Kasumi-1 (cell line): ENCODE measurements at regions not wholly inside any gene's neighbourhood (a gene's known extent, or its start where the extent isn't known, plus 50 kb on each side); places are given as distances from the start of the nearest gene placed in this dataset.
"Not testable (repeated sequence)": the region's sequence is repeated elsewhere in the genome, so short reads cannot be mapped to it uniquely, and the experiment has no call there.

Experiments
- DNase-seq, 2 experiments: peaks; one replicate each; lab custom pipeline; 2025; lab: John Stamatoyannopoulos, UW

DNA sequence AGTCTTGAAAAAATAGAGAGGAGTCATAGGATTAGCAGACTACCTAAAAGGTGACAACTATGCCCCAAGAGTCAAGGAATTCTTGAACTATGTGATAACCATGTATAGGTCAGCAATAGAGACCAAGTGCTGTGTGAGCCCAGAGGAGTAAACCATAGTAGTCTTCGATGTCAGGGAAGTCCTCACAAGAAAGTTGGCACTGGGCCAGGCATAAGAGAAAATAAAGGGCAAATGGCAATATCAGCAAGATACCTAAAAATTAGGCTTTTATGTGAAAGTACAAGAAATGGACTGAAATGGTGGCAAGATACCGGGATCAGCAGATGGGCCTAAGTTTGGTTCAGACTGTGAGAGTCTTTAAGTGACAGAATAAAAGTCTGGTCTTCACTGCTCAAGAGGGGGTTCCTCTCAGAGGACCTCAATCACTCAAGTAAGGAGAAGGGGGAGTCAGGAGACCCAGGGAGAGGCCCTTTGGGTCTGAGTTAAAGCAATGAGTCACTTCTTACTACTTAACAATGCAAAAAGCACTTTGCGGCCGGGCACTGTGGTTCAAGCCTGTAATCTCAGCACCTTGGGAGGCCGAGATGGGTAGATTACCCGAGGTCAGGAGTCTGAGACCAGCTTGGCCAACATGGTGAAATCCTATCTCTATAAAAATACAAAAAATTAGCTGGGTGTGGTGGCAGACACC is 95.0 kb downstream of the TEX35 start:
- no peak for DNase-seq

DNA sequence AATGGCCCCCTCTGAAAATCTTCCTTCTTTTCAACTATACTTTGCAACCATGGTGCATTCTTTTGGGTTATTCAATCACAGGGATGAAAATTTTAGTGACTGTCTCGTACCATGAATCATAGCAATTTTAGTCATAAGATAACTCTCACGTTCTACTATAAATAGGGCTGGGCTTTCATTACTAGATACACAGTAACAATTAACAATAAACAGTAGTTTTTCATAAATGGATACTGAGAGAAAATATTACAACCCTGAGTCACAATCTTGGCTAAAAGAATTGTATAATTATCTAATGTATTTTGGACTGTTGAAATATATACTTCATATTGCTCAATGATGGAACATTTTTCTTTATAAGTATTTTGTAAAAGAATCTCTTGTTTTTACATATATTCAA is 96.1 kb downstream of the TEX35 start:
- DNase-seq, result no peak

DNA sequence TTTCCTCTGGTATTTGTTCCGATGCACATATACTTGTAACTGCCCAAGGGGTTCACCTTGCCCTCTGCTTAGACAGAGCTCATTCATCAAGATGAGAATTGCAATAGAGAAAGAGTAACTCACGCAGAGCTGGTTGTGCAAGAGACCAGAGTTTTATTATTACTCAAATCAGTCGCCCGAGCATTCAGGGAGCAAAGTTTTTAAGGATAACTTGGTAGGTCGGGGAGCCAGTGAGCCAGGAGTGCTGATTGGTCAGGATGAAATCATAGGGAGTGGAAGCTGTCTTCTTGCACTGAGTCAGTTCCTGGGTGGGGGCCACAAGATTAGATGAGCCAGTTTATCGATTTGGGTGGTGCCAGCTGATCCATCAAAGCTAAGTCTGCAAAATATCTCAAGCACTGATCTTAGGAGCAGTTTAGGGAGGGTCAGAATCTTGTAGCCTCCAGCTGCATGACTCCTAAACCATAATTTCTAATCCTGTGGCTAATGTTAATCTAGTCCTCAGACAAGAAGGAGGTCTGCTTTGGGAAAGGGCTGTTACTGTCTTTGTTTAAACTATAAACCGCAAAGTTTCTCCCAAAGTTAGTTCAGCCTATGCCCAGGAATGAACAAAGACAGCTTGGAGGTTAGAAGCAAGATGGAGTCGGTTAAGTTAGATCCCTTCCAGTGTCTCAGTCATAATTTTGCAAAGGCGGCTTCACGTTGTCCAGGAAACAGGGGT is 97.9 kb downstream of the TEX35 start:
- not testable (repeated sequence) for DNase-seq

DNA sequence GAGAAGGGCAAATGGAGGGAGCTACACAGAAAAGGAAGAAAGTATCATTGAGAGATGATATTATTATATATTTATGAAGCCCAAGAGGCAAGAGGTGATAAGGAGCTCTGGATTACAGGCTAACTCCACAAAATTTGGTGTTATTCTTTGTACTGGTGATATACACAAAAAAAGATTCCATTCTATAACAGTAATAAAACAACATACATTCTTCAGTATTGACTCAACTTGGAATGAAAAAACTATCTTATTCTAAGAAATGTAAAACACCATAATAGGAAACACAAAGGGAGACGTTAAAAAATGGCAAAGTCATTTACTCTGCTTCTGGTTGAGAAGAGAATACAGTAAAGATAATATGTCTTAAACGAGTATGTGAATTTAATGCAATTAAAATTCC is 99.4 kb downstream of the TEX35 start:
- DNase-seq, result no peak

DNA sequence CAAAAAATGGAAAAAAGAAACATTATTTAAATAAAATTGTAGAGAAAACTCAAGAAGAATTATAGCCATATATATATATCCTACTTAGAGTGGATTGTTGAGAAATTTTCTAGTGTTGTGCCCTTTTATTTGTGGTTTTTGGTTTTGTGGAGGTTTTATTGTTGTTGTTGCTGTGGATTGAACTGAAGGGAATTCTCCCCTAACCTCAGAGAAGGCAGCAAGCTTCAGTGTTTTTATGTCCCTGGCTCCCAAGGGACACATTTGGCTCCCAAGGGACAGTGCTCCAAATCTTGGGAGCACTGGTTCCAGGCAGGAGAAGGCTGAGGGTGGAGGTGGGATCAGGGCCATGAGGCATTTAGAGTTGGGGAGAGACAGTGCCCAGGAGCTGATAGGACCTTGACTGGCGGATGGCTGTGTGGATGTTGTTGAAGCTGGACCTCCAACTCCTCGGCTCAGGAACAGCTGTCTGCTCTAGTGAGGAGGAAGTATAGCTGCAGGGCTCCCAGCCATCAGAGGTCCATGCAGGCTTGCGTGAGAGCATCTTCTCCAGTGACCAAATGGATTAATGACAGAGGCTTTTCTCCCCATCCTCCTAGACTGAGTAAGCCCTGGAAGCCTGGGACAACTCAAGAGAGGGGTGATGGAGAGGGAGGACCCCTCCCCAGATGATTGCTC is 100.5 kb downstream of the TEX35 start:
- no peak for DNase-seq

DNA sequence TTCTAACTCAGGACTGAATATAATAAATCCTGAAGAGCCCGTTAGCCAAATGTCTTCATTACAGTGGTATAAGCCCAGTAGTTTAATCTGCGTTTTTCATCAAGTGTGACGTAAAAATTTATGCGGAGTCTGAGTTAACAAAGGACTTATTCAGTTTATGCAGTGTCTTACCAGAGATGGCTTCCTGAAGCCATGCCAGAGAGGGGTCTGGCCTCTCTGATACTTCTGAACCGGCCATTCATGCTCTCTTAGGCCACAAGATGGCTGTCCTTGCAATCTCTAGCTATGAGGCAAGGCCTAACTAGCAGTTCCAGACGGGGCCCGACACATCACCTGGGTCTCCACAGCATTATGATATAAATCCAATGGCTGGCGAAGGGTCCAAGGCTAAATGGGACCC is 101.4 kb downstream of the TEX35 start:
- DNase-seq, result no peak

DNA sequence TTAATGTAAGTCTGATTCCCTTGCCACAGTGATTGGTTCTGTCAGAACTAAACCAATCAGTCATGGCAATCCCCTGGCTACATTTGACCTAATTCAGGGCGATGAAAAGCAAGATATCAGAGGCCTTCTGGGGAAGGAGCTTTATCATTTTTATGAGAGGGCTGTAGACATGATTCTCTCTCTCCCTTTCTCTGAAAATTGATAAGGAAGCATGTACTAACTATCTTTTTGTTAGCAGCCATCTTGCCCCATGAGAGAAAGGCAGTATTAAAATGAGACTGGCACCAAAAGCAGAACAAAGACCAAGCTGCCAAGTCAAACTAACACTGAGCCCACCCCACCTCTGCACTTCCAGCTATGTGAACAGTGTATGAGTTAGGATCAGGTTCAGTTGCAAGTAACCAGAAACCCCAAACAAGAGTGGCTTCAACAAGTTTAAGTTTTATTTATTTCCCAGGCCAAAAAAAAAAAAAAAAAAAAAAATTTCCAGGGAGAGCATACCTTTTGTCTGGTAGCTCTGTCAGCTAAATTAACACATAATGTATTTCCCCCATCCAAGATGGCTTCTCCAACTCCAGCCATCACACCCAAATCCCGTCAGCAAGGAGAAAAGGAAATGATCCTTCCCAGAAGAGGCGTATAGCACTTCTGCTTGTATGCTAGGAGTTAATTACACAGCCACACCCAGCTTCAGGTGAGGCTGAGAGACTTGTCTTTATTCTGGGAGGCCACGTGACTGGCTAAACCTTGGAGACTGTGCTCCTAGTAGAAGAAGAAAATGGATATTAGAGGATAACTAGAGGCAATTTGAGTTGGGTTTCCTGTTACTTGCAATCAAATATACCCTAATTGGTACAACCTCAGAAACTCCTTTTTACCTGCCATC is 105.8 kb upstream of the RALGPS2 start:
- DNase-seq, result no peak

DNA sequence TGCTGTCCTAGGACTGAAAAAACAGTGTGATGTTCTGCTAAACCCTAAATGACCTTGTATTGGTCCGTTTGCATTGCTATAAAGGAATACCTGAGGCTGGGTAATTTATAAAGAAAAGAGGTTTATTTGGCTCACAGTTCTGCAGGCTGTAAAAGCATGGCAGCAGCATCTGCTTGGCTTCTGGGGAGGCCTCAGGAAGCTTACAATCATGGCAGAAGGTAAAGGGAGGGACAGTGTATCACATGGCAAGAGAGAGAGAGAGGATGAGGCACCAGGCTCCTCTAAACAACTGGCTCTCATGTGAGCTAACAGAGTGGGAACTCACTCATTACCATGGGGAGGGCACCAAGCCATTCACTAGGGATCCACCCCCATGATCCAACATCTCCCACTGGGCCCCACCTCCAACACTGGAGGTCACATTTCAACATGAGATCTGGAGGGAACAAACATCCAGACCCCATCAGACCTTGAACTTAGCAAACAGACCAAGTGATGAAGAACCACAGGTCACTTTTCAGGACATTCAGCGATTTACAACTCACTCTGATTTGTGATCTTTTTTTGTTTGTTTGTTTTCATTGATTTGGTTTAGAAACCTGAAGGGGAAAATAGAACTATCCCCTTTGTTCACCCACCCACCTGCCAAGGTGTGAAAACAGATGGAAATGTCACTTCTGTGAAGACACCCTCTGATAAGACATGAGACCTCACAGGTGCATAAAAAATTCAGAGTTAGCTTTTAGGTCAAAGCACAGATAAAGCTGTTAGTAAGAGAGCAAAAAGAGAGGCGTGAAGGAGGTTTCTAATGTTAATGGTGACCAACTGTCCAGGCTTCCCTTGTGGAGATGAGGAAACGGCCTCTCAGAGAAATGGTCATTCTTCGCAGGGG is 104.2 kb upstream of the RALGPS2 start:
- DNase-seq, result no peak

DNA sequence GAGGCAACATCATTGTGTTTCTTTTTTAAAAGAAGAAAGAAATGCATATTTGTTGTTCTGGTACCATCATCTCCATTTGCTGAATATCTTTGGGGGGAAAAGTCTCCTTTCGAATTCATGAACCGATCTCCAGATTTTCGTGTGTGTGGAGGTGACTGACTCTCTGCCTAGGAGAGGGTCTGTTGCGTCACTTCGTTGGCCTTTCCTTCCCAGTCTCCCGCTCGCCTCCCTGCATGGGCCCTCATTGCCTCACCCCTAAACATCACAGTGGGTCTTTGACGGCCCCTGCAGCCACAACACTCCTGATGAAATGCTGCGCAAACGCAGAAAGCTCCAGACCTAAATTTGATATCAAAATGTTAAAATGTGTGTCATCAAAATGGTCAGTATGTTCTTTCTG is 103.2 kb upstream of the RALGPS2 start:
- no peak for DNase-seq

DNA sequence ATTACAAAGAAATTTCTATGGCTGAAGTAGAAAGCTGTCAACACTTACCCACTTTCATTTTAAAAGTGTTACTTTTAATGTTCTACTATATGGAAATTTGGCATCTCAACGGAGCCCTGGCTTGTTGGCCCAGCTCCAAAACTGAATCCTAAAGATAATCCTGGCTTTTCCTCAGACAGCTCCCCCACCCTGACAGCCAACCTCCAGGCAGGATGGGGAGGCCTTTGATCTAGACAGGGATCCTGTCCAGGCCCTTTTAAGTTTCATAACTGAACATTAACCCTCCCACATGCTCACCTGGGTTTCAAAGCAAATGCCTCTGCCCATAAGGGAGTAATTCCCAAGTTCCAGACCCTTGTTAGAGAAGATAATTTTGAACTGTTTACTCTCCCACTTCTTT is 99.3 kb upstream of the RALGPS2 start:
- DNase-seq, result no peak

DNA sequence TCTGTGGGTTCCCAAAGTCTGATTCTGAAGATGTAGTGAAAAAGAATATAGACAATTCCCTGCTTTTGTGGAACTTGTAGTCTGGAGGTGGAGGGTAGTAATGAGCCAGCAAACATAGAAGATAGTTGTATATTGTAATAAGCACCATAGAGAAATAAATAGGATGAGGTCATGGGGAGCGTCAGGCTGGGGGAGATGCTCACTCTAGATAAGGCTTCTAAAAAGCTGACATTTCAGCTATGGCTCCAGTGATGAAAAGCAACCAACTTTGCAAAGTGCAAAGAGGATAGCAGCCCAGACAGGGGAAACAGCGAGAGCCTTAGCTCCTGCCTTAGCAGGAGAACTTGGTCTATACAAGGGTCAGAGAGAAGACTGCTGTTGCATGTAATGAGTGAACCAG is 98.0 kb upstream of the RALGPS2 start:
- DNase-seq, result no peak

DNA sequence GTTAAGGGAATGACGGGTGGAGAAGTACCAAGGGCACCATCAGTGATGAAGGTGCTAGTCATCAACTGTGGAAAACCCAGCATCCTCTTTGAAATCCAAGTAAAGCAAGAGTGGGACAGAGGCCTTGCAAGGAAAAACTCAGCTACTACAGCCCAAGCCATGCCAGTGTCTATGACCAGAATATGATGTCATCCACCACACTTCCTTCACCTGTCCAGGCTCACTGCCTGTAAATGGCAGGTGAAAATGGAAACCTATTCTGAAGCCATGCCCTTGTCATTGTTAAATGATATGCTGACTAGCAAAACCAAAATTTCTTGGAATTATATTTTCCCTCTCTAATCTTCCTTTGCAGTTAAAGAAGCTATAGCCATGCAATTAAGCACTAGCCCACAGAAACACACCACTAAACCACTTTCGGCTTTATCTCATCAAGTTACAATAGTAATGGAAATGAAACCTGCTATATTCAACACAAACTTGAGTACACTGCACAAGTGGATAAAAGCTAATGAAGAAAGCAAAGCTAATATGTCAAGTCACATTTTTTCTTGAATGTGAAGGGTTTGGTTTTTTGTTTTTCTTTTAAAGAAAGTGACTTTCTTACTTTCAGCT is 96.3 kb upstream of the RALGPS2 start:
- DNase-seq, result no peak

DNA sequence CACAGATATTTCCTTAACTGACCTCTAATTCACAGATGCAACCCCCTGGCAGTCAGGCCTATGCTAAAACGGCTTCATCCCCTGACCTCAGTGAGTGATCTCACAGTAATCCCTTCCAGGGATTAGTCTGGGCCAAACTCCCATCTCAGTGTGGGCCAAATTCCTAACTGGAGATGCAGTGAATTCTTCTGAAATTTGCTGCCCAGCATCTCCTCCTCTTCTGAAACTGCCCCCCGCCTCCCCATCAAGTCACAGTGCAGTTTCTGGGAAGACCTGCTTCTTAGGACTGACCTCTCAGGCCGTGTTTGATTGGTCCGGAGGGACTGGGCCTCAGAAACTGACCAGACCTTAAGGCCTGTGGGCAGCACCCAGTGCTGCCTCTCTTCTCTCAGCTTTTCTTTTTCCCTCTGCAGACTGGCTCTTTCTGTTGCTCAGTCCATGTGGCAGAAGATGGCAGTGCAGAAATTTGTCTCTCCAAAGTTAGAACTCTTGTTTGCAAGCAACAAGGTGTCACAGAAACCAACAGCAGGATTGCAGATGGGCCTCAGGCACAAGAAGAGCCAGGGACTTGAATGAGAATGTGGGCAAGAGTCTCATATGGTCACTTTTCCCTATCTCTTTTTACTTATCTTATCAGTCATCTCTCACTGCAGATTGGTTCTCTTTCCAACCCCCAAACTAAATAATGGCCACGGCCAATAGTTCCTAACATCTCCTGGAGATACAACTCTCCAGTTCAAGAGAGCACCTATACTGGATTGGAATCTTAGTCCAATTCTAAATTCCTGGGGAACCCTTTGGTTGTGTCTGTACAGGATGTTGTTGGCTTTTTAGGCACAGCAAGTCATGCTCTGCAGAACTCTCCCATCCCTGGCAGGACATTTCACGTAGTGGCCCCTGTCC is 95.5 kb upstream of the RALGPS2 start:
- no peak for DNase-seq

DNA sequence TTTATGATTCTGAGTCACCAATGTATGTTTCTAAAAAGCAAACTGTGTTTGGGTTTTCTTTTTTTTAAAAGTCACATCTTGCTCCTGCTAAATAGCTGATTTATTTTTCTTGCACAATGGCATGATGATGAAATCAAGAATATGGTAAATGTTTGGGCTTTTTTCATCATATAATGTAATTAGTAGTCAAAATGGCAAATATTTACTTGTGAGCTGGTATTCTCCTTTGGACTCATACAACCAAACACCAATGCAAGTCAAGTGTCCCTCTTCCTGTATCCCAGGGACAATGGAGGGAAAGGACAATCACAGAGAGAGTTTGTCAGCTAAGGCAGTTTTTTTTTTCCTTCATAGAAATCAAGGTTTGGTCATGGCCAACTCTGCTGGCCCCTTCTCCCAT is 94.6 kb upstream of the RALGPS2 start:
- no peak for DNase-seq

DNA sequence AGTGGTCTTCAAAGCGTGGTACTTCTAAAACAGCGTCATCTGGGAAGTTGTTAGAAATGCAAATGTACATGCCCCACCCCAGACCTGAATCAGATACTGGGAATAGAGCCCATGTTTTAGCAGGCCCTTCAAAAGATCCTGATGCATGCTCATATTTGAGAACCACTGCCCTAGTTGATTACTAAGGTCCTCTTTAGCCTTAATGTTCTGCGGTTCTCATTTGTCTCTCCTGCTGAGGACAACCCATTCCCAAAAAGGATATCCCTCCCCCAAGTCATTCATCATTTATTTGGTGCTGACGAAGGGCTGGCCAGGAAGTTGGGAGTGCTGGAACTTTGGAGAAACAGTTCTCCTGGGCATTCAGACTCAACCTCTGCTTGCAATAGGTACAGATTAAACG is 92.4 kb upstream of the RALGPS2 start:
- DNase-seq, result no peak

DNA sequence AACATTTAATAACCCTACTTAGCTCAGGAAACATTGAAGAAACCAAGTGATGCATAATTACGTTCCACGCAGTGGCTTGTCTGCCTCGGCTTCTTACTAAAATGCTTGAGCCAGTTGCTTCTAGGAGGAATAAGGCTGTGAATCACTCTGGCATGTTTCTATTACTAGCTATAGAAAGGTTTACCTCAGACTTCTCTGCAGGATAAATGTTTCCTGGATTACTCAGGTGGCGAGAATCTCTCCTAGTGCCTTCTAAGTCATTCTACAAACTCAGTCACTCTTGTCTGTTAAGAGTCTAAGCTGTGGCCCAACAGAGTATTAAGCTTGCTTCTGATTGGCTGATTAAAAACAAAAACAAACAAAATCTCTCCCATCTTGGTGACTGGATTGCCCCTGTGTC is 92.0 kb upstream of the RALGPS2 start:
- DNase-seq, result no peak

DNA sequence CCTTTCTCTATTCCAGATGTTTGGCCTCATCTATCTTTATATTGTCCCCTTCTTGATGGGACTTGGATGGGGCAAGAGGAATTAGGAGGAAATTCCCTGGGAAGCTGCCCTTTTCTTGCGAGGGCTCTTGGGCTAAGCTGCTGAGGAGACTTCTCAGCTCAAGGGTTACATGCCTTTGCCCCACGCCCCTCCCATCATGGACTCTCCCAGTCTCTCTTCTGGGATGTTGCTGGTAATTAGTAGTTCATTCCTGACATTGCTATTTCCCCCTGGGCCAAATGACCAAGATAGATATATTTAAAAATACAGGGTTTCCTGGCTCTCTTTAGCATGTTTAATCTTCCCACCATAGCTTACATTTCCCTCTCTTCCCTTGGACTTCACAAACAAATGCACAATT is 90.6 kb upstream of the RALGPS2 start:
- DNase-seq, result no peak

DNA sequence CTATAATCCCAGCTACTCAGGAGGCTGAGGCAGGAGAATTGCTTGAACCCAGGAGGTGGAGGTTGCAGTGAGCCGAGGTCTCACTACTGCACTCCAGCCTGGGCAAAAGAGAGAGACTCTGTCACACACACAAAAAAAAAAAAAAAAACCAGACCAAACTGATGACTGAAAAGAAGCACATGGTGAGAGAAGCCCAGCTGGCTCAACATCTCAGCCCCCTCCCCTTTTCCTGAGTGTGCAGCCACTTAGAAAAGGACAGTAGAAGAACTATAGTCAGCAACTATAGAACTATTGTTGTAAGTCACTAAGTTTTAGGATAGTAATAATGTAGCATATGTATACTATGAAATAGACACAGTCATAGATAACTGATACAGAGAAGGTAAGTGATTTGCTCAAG is 87.2 kb upstream of the RALGPS2 start:
- no peak for DNase-seq

DNA sequence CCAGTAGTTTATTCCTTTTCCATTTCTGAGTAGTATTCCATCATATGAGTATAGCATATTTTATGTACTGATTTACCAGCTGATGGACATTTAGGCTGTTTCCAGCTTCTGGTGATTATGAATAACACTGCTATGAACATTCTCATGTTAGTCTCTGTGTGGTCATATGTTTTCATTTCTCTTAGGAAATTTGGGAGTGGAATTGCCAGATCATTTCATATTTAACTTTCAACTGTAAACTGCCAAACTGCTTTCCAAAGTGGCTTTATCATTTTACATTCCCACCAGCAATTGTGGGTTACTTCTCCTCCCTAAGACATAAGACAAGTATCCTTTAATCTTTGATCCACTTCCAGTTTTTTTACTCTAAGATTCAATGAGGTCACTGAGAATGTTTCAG is 85.7 kb upstream of the RALGPS2 start:
- DNase-seq, result no peak

DNA sequence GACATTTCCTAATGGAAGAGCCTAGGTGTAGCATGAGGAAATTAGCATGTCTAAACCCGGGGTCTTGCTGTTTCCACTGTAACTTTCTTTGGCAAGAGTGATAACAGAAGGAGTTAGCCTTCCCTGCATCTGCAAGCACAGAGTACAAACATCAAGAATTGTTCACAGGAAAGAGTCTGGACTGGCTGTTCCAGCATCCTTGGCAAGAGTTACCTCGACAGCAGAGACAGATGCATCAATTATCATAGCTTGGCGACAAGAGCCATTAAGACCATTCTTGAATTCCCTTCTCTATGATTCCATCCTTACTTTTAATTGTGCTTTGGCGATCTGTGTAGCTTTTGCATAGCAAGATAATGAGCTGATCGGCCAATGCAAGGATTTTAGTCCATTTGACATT is 82.8 kb upstream of the RALGPS2 start:
- no peak for DNase-seq
